Mesendoderm (in vitro differentiated cells): ENCODE measurements at regions not wholly inside any gene's neighbourhood (a gene's known extent, or its start where the extent isn't known, plus 50 kb on each side); places are given as distances from the start of the nearest gene placed in this dataset.

ENCODE experiments used
- DNase-seq: peaks from one replicate; pipeline ENCODE4 v3.0.0; 2013
- H2AK5ac ChIP-seq: 2 replicates; pipeline ENCODE4 v1.6.1; 2013; ENCODE audit warnings: low read length, inconsistent platforms
- H2BK120ac ChIP-seq: 2 replicates; pipeline ENCODE4 v1.6.1; 2013; ENCODE audit warnings: low read depth, mild to moderate bottlenecking, low read length, moderate library complexity, mixed read lengths
- H2BK15ac ChIP-seq: replicated peaks from 2 replicates; pipeline ENCODE4 v1.6.1; 2013; ENCODE audit warnings: low read depth, mild to moderate bottlenecking, moderate library complexity
- H2BK5ac ChIP-seq: 2 replicates; pipeline ENCODE4 v1.6.1; 2013; ENCODE audit warnings: low read length, inconsistent platforms
- H3K18ac ChIP-seq: 2 replicates; pipeline ENCODE4 v1.6.1; 2013; ENCODE audit warnings: mild to moderate bottlenecking, low read length, mixed read lengths
- H3K23ac ChIP-seq: one replicate; pipeline ENCODE4 v1.6.1; 2013; ENCODE audit warnings: low read length
- H3K27ac ChIP-seq: 2 replicates; pipeline ENCODE4 v1.5.1; 2013; ENCODE audit warnings: low read depth, mild to moderate bottlenecking, inconsistent platforms, low read length, moderate library complexity
- H3K27me3 ChIP-seq: 2 replicates; pipeline ENCODE4 v1.6.1; 2013; ENCODE audit warnings: low read length, control low read depth, mild to moderate bottlenecking, inconsistent platforms; ENCODE audit not compliant: insufficient read depth, poor library complexity
- H3K36me3 ChIP-seq: 2 replicates; pipeline ENCODE4 v1.6.1; 2013; ENCODE audit warnings: low read length, inconsistent platforms; ENCODE audit not compliant: control insufficient read depth, insufficient read depth
- H3K4ac ChIP-seq: one replicate; pipeline ENCODE4 v1.6.1; 2013; ENCODE audit warnings: low read depth, mild to moderate bottlenecking, low read length, moderate library complexity
- H3K4me1 ChIP-seq: 2 replicates; pipeline ENCODE4 v1.6.1; 2013; ENCODE audit warnings: low read depth, low read length, inconsistent platforms; ENCODE audit not compliant: control insufficient read depth
- H3K4me2 ChIP-seq: 2 replicates; pipeline ENCODE4 v1.6.1; 2013; ENCODE audit warnings: low read length
- H3K4me3 ChIP-seq: 2 replicates; pipeline ENCODE4 v1.5.1; 2013; ENCODE audit warnings: mild to moderate bottlenecking, low read length
- H3K56ac ChIP-seq: one replicate; pipeline ENCODE4 v1.6.1; 2013; ENCODE audit warnings: low read length
- H3K79me1 ChIP-seq: 2 replicates; pipeline ENCODE4 v1.6.1; 2013; ENCODE audit warnings: low read length, inconsistent platforms
- H3K79me2 ChIP-seq: 2 replicates; pipeline ENCODE4 v1.6.1; 2013; ENCODE audit warnings: mild to moderate bottlenecking, low read length; ENCODE audit not compliant: control insufficient read depth, insufficient read depth
- H3K9ac ChIP-seq: 2 replicates; pipeline ENCODE4 v1.6.1; 2013; ENCODE audit warnings: low read length, inconsistent platforms
- H4K5ac ChIP-seq: one replicate; pipeline ENCODE4 v1.6.1; 2013; ENCODE audit warnings: low read length
- H4K8ac ChIP-seq: one replicate; pipeline ENCODE4 v1.6.1; 2013; ENCODE audit warnings: low read depth, mild to moderate bottlenecking, control low read depth, low read length, moderate library complexity
- WGBS: extraction: QIAGEN DNeasy Blood & Tissue Kit; methylation state at CpG from one replicate; pipeline ENCODE4 v1.1.7; 2013; ENCODE audit warnings: low lambda C conversion rate, missing lambda C conversion rate; ENCODE audit not compliant: insufficient coverage; ENCODE audit errors: extremely low coverage; 5-methylcytosine and 5-hydroxymethylcytosine counted together

DNA sequence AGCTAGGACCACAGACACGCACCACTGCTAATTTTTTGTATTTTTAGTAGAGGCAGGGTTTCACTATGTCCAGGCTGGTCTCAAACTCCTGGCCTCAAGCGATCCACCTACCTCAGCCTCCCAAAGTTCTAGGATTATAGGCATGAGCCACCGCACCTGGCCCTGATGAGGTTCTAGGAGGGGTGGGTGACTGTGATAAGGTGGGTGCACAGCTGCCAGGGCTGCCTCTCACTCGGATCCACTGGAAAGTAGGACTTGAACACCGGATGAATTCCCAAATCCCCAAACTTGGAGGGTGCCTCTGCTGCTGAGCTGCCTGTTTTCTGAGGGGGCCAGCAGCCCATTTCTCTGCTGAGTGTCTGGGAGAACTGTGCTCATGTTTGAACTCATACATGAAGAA lies 68.2 kb upstream of the PARP1 start:
- no peak overlapping the region for H4K8ac ChIP-seq
- no peaks in the 10 kb centered on the region for H3K36me3 ChIP-seq
- no peaks in the 10 kb centered on the region for H3K79me2 ChIP-seq
- no peak overlapping the region for H2BK15ac ChIP-seq
- H3K4me3 ChIP-seq, result no peak overlapping the region
- no peak overlapping the region for H2BK5ac ChIP-seq
- no CpG with 5 or more reads among the region's 5 CpGs for WGBS
- H3K18ac ChIP-seq, result no peak overlapping the region
- H3K9ac ChIP-seq, result no peak overlapping the region
- no peak for DNase-seq
- H3K27ac ChIP-seq, result no peak overlapping the region
- no peak overlapping the region for H3K56ac ChIP-seq
- no peak overlapping the region for H3K4me2 ChIP-seq
- no peaks in the 10 kb centered on the region for H3K27me3 ChIP-seq
- no peak overlapping the region for H4K5ac ChIP-seq
- no peak overlapping the region for H2AK5ac ChIP-seq
- peaks cover 2% of the 10 kb centered on the region for H3K4me1 ChIP-seq
- H3K79me1 ChIP-seq, result no peaks in the 10 kb centered on the region
- no peak overlapping the region for H3K4ac ChIP-seq
- no peak overlapping the region for H3K23ac ChIP-seq
- no peak overlapping the region for H2BK120ac ChIP-seq

DNA sequence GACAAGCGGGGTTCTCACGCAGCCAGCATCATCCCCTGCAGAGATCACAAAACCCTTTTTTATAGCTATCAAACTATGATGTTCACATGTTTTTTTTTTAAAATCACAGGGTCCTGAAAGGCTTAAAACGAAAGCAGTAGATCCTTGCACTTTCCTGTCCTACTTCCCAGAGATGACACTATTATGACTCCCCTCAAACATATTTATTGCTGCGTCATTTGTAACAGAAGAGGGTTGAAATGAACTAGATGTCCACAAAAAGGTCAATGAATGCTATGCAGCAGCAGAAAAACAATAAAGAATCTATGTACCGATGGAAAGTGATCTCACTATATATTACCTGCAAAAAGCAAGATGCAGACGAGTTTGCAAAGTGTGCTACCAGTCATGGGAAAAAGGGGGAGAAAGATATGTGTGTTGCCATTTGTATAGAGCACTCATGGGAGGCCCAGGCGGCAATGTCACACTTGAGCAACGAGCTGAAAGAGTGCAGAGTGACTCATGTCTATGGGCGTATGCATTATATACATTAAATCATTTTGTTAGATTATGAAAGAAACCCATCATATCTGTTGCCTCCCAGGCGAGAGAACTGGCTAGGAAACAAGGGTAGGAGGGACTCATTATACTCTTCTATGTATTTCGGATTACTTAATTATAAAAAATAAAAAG lies 68.9 kb upstream of the PARP1 start:
- Histone ChIP-seq H4K8ac (no peak overlapping the region), H3K27ac (no peak overlapping the region), H3K4ac (no peak overlapping the region), H3K18ac (no peak overlapping the region), H2AK5ac (no peak overlapping the region), H3K9ac (no peak overlapping the region), H3K79me2 (no peaks in the 10 kb centered on the region), H4K5ac (no peak overlapping the region), H2BK120ac (no peak overlapping the region), H3K4me1 (peaks cover 2% of the 10 kb centered on the region), H3K79me1 (no peaks in the 10 kb centered on the region), H3K27me3 (no peaks in the 10 kb centered on the region), H2BK15ac (no peak overlapping the region), H3K4me3 (no peak overlapping the region), H2BK5ac (no peak overlapping the region), H3K23ac (no peak overlapping the region), H3K4me2 (no peak overlapping the region), H3K36me3 (no peaks in the 10 kb centered on the region), H3K56ac (no peak overlapping the region)
- WGBS, result no CpG with 5 or more reads among the region's 11 CpGs
- DNase-seq, result no peak

- Histone ChIP-seq H2BK120ac (no peak overlapping the region), H3K56ac (no peak overlapping the region), H3K36me3 (no peaks in the 10 kb centered on the region), H2BK5ac (no peak overlapping the region), H4K8ac (no peak overlapping the region), H3K79me1 (no peaks in the 10 kb centered on the region), H3K9ac (no peak overlapping the region), H3K4me3 (no peak overlapping the region), H2AK5ac (no peak overlapping the region), H3K79me2 (no peaks in the 10 kb centered on the region), H3K27ac (no peak overlapping the region), H3K27me3 (no peaks in the 10 kb centered on the region), H2BK15ac (no peak overlapping the region), H3K23ac (no peak overlapping the region), H3K4ac (no peak overlapping the region), H3K4me1 (peaks cover 2% of the 10 kb centered on the region), H4K5ac (no peak overlapping the region), H3K18ac (no peak overlapping the region), H3K4me2 (no peak overlapping the region)
- no peak for DNase-seq
- no CpG with 5 or more reads among the region's 3 CpGs for WGBS
Observed at GRCh38 chr1:226479474-226479873, 69.1 kb upstream of the STUM start.

DNA sequence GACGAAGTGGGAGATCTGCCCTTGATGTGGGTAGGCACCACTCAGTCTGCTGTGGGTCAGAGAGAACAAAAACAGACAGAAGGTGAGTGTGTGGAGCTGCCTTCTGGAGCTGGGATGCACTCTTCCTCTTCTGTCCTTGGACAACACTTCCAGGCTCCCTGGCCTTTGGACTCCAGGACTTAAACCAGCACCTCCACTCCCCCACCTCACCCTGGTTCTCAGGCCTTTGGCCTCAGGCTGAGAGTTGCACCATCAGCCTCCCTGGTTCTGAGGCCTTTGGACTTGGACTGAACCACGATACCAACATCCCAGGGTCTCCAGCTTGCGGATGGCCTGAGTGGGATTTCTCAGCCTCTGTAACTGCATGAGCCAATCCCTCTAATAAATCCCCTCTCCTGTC lies 68.1 kb upstream of the STUM start:
- Histone ChIP-seq H3K79me2 (no peaks in the 10 kb centered on the region), H3K27me3 (no peaks in the 10 kb centered on the region), H3K4me3 (no peak overlapping the region), H3K4me1 (no peaks in the 10 kb centered on the region), H3K9ac (no peak overlapping the region), H2BK120ac (no peak overlapping the region), H3K4me2 (no peak overlapping the region), H4K5ac (no peak overlapping the region), H3K27ac (no peak overlapping the region), H3K36me3 (no peaks in the 10 kb centered on the region), H3K18ac (no peak overlapping the region), H2BK5ac (no peak overlapping the region), H2AK5ac (no peak overlapping the region), H3K23ac (no peak overlapping the region), H3K56ac (no peak overlapping the region), H3K79me1 (no peaks in the 10 kb centered on the region), H4K8ac (no peak overlapping the region), H3K4ac (no peak overlapping the region), H2BK15ac (no peak overlapping the region)
- WGBS, result no CpG with 5 or more reads among the region's 3 CpGs
- DNase-seq, result no peak

DNA sequence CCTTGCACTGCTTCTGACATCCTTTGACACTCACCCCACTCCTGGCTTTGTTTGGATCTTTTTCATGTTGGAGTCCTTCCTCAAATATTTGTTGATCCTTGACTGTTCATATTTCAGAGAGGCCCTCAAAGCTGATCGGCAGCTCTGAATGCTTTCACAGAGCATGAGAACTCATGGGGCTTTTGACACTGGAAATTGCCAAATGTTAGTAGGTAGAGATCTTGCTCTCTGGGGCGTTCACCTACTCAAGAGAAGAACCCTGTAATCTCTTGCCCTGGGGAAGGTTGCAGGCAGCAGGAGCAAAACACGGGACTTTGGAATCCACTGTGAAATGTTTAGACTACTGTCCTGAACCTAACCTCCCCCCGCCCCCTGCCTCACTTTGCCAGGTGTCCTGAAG lies 67.4 kb upstream of the STUM start:
- no peak for DNase-seq
- Histone ChIP-seq H4K8ac (no peak overlapping the region), H3K27ac (no peak overlapping the region), H3K79me2 (no peaks in the 10 kb centered on the region), H3K18ac (no peak overlapping the region), H3K79me1 (no peaks in the 10 kb centered on the region), H3K36me3 (no peaks in the 10 kb centered on the region), H3K4ac (no peak overlapping the region), H3K56ac (no peak overlapping the region), H3K23ac (no peak overlapping the region), H4K5ac (no peak overlapping the region), H3K4me1 (no peaks in the 10 kb centered on the region), H2AK5ac (no peak overlapping the region), H3K27me3 (no peaks in the 10 kb centered on the region), H2BK5ac (no peak overlapping the region), H3K4me3 (no peak overlapping the region), H2BK15ac (no peak overlapping the region), H2BK120ac (no peak overlapping the region), H3K9ac (no peak overlapping the region), H3K4me2 (no peak overlapping the region)
- WGBS, result no CpG with 5 or more reads among the region's 4 CpGs

GRCh38 chr1:226482196-226482595 lies 66.4 kb upstream of the STUM start:
- H3K4me2 ChIP-seq, result no peak overlapping the region
- H3K79me1 ChIP-seq, result no peaks in the 10 kb centered on the region
- no peak overlapping the region for H3K23ac ChIP-seq
- no peaks in the 10 kb centered on the region for H3K27me3 ChIP-seq
- WGBS, result no CpG with 5 or more reads among the region's 6 CpGs
- H3K4ac ChIP-seq, result no peak overlapping the region
- H2BK15ac ChIP-seq, result no peak overlapping the region
- no peaks in the 10 kb centered on the region for H3K36me3 ChIP-seq
- DNase-seq, result no peak
- no peak overlapping the region for H4K8ac ChIP-seq
- H3K4me3 ChIP-seq, result no peak overlapping the region
- no peak overlapping the region for H3K56ac ChIP-seq
- H3K27ac ChIP-seq, result no peak overlapping the region
- no peak overlapping the region for H2AK5ac ChIP-seq
- H3K4me1 ChIP-seq, result no peaks in the 10 kb centered on the region
- no peak overlapping the region for H3K9ac ChIP-seq
- H3K79me2 ChIP-seq, result no peaks in the 10 kb centered on the region
- H2BK120ac ChIP-seq, result no peak overlapping the region
- no peak overlapping the region for H4K5ac ChIP-seq
- H3K18ac ChIP-seq, result no peak overlapping the region
- H2BK5ac ChIP-seq, result no peak overlapping the region
